HAP-1 (cell line): ENCODE measurements at regions not wholly inside any gene's neighbourhood (a gene's known extent, or its start where the extent isn't known, plus 50 kb on each side); places are given as distances from the start of the nearest gene placed in this dataset.

Source experiments
- DNase-seq, 2 experiments: peaks; one replicate each; pipeline ENCODE4 v3.0.0-alpha.2; 2016 to 2020; ENCODE audit warnings: low spot score in 2 of 2
- H3K27me3 ChIP-seq: fragments of 250-450 bp; sonication (Bioruptor Pico); 2 replicates; pipeline ENCODE4 v1.5.1; 2020; ENCODE audit warnings: low read depth, mild to moderate bottlenecking, moderate library complexity
- H3K36me3 ChIP-seq: fragments of 250-450 bp; sonication (Bioruptor Pico); replicated peaks from 2 replicates; pipeline ENCODE4 v1.5.1; 2020; ENCODE audit warnings: mild to moderate bottlenecking
- H3K4me1 ChIP-seq: fragments of 250-450 bp; sonication (Bioruptor Pico); 2 replicates; pipeline ENCODE4 v1.5.1; 2020; ENCODE audit warnings: mild to moderate bottlenecking
- H3K4me3 ChIP-seq: fragments of 250-450 bp; sonication (Bioruptor Pico); 2 replicates; pipeline ENCODE4 v1.5.1; 2020; ENCODE audit warnings: mild to moderate bottlenecking, moderate library complexity
- H3K9me3 ChIP-seq: fragments of 250-450 bp; sonication (Bioruptor Pico); 2 replicates; pipeline ENCODE4 v1.5.1; 2020; ENCODE audit warnings: mild to moderate bottlenecking, moderate library complexity
- in situ Hi-C: fragments of 300-500 bp; cut with MboI; formaldehyde crosslinking; loops from 3 replicates; pipeline ENCODE4 v1.14.3; 2020; ENCODE audit warnings: low sequenced_read_pairs, inconsistent platforms, mixed read lengths

DNA sequence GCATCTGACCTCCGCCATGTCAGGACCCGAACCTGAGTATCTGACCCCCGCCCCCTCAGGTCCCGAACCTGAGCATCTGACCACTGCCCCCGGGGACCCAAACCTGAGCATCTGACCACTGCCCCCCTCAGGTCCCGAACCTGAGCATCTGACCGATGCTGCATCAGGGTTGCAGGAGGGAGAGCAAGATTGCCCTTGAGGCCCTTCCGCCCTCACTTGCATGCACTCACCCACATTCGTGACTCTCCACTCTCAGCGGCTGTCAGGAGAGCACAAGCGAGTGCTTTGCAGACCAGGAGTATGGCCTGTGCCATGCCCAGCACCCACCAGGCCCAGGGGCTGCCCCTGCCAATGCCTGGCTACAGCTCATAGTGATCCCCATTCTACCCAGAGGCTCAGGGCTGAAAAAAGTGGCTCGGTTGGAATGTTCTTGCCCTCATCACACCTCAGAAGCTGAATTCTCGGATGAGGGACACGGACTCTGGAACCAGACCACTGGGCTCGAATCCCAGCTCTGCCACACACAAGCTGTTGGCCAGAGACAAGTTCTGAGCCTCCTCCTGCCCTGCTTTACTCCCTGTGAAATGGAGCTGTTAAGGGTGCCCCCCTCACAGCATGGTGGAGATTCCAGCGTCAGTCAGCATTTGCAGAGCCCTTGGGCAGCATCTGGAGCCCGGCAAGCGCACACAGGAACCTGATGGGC lies 82.1 kb downstream of the DLL1 start:
- H3K27me3 ChIP-seq = no peaks in the 10 kb centered on the region
- no peaks in the 10 kb centered on the region for H3K36me3 ChIP-seq
- H3K9me3 ChIP-seq = no peaks in the 10 kb centered on the region
- H3K4me3 ChIP-seq = no peak overlapping the region
- no peaks in the 10 kb centered on the region for H3K4me1 ChIP-seq
- in situ Hi-C loops = no loop called here
- DNase-seq = no peak

DNA sequence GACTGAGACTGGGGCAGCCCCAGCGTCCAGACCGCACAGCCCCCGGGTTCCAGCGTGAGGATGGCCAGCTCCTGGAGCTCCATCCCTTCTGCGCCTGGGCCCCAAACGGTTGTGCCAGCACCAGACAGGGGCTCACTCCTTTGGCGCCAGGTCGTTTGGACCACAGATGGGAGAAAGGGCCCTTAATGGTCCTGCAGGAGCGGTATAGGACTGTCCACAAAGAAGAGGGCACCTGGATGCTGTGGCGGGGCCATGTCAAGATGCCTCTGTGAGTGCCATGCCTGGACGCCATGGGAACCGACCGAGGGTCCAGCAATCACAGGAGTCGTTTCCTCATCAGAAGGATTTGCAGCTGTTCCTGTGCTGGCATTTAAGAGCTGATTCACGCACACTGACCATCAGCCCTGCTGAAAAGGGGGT lies 82.7 kb downstream of the DLL1 start:
- Histone ChIP-seq H3K36me3 (no peaks in the 10 kb centered on the region), H3K27me3 (no peaks in the 10 kb centered on the region), H3K4me3 (no peak overlapping the region), H3K4me1 (no peaks in the 10 kb centered on the region), H3K9me3 (no peaks in the 10 kb centered on the region)
- DNase-seq = peak in 1 of 2 experiments; percentile 3
- in situ Hi-C loops = no loop called here

DNA sequence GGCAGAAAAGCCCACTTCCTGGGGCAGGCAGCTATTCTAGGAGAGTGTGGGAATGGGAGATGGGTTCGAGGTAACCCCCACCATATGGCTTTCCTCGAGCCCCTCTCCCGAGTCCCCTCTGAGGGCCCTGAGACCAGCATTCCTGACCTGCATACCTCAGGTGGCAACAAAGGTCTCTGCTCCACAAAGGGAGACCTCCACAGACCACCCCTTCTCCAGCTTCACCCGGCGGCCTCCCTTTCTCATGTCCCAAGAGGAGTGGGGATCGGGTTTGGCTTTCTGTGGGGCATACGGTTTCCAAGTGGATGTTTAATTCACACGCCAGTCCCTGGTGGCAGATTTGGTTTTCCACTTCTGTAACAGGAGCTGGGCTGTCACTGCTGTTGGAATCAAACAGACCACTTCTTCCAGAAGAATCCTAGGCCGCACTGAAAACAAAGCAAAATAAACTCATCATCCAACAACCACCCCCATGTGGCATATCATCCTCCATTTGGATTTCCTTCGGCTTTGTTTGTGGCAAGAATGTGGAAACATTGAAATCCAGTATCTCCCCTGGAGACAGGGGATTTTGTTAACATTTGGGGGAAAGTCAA lies 83.2 kb downstream of the DLL1 start:
- Histone ChIP-seq H3K4me1 (no peaks in the 10 kb centered on the region), H3K9me3 (no peaks in the 10 kb centered on the region), H3K4me3 (no peak overlapping the region), H3K27me3 (no peaks in the 10 kb centered on the region), H3K36me3 (no peaks in the 10 kb centered on the region)
- no peak for DNase-seq
- in situ Hi-C loops = no loop called here

DNA sequence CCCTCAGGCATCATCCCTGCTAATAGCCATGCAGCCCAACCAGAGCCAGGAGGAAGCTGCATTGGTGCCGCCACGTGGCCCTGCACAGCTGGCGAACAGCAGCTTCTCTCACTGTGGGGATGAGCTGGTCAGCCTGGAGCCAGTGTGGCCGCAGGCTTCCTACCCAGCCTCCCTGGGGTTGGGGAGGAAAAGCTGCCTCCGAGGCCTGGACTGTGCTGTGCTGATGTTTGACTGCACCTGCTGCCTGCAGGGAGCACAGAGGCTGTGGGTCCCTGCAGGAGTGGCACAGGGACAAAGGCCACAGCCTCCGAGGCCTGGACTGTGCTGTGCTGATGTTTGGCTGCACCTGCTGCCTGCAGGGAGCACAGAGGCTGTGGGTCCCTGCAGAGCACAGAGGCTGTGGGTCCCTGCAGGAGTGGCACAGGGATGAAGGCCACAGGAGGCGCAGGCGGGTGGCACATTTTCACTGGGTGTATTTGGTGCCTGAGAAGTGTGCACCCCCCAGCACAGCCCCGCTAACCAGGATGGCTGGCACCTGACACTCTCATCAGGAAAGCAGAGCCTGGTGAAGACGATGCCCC lies 83.9 kb downstream of the DLL1 start:
- no peaks in the 10 kb centered on the region for H3K9me3 ChIP-seq
- DNase-seq = peak in 1 of 2 experiments; percentile 2
- no peaks in the 10 kb centered on the region for H3K4me1 ChIP-seq
- no peaks in the 10 kb centered on the region for H3K27me3 ChIP-seq
- in situ Hi-C loops = no loop called here
- H3K4me3 ChIP-seq = no peak overlapping the region
- no peaks in the 10 kb centered on the region for H3K36me3 ChIP-seq

DNA sequence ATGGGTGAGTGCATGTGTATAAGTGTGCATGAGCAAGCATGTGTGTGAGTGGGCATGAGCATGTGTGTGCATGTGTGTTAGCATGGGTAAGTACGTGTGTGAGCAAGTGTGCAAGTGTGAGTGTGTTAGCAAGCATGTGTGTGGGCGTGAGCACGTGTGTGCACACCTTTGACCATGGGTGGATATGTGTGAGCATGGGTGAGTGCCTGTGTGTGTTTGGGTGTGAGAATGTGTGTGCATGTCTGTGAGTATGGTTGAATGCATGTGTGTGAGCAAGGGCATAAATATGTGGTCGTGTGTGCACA lies 84.6 kb downstream of the DLL1 start:
- Histone ChIP-seq H3K4me3 (no peak overlapping the region), H3K27me3 (no peaks in the 10 kb centered on the region), H3K9me3 (no peaks in the 10 kb centered on the region), H3K36me3 (no peaks in the 10 kb centered on the region), H3K4me1 (no peaks in the 10 kb centered on the region)
- in situ Hi-C loops = no loop called here
- DNase-seq = peak in 1 of 2 experiments; percentile 3

DNA sequence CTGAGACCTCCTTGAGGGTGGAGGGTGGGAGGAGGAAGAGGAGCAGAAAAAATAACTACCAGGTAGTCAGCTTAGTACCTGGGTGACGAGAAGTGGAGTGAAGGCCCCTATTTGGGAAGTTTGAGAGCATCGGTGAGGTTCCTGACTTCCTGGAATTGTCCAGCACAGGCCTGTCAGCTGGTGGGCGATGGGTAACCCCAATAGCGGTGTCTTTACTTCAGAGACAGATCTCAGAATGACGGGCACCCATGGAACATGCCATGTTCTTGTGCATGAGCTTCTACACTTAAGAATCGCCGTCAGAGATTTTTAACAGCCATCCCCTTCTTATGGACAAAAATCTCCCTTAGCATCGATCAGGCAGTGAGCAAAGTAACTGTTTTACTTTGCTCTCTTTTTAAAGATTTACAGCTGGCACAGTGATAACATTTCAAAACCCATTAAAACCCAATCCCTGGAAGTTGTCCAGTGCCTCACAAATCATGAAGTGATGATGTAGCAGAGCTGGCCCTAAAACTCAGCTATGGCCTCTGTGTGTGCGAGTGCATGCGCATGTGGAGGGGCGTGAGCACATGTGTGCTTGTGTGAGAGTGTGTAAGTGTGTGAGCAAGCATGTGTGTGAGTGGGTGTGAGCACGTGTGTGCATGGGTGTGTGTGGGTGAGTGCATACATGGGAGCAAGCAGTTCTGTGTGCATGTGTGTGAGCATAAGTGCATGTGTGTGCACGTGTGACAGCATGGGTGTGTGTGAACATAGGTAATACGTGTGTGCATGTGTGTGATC lies 85.2 kb downstream of the DLL1 start:
- in situ Hi-C loops = no loop called here
- no peaks in the 10 kb centered on the region for H3K4me1 ChIP-seq
- DNase-seq = no peak
- H3K9me3 ChIP-seq = no peaks in the 10 kb centered on the region
- no peak overlapping the region for H3K4me3 ChIP-seq
- H3K36me3 ChIP-seq = no peaks in the 10 kb centered on the region
- no peaks in the 10 kb centered on the region for H3K27me3 ChIP-seq

DNA sequence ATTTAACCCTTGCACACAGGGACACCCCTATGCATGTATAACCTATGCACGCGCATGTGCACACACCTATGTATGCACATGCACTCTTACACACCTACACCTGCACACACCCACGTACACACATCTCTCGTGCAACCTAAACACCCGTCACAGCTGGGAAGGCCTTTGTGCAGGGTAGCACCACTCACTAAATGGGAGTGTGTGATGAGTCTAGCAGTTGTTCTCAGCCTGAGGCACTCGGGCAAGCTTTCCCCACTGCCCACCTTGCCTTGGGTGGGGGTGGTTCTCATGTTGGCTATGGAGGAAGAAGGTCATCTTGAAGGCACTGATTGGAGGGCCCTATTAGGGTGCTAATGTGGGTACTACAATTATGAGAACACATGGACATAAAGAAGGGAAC lies 85.8 kb downstream of the DLL1 start:
- no peak for DNase-seq

DNA sequence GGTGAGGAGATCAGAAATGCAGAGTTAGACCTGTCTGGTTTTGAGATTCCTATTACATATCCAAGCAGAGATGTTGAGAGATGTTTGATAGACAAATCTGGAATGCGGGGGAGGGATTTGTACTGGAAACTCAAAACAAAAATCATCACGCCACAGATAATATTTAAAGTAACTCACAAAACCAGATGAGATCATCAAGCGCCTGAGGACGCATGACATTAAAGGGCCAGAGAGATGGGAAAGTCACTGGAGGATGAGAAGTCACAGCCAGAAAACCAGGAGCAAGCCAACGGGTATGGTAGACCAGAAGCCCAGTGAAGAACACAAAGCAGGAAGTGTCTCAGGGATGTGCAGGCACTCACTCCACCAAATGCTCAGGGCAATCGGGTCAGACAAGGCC lies 87.7 kb downstream of the DLL1 start:
- in situ Hi-C loops = no loop called here
- Histone ChIP-seq H3K4me1 (no peaks in the 10 kb centered on the region), H3K4me3 (no peak overlapping the region), H3K36me3 (no peaks in the 10 kb centered on the region), H3K27me3 (no peaks in the 10 kb centered on the region), H3K9me3 (no peaks in the 10 kb centered on the region)
- no peak for DNase-seq

More for the DNA sequence above, 85.8 kb downstream of the DLL1 start:
- Histone ChIP-seq H3K4me1 (no peaks in the 10 kb centered on the region), H3K36me3 (no peaks in the 10 kb centered on the region), H3K27me3 (no peaks in the 10 kb centered on the region), H3K9me3 (no peaks in the 10 kb centered on the region), H3K4me3 (no peak overlapping the region)
- in situ Hi-C loops = no loop called here

DNA sequence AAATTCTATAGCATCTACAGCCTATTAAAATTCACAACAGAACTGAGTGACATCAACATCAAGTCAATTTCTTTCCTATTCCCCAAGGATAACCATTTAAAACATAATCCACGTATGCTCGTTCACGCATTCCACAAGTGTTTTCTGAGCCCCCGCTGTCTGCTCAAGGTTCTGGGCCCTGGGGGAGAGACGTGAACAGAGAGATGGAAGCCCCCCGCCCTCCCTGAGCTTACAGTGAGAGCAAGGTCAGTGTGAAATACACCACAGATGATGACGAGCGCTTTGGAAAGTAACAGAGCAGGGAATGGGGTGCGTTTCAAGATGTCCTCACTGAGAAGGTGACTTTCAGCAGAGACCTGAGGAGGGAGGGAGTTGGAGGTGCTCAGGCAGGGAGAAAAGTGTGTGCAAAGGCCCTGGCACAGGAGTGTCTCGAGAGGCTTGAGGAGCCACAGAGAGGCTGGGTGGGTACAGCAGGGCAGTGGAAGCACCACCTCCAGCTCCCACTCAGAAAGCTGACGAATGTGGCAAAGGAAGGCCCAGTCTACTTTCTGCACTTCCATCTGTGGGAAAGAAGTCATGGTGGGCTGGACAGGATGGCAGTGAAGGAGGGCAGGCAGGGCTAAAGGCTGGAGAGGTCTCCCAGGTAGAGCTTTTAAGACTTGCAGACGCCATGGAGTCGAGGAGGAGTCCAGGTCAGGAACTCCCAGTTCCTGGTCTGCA lies 88.3 kb downstream of the DLL1 start:
- Histone ChIP-seq H3K9me3 (no peaks in the 10 kb centered on the region), H3K36me3 (no peaks in the 10 kb centered on the region)
- peak in 1 of 2 experiments; percentile 5 for DNase-seq

DNA sequence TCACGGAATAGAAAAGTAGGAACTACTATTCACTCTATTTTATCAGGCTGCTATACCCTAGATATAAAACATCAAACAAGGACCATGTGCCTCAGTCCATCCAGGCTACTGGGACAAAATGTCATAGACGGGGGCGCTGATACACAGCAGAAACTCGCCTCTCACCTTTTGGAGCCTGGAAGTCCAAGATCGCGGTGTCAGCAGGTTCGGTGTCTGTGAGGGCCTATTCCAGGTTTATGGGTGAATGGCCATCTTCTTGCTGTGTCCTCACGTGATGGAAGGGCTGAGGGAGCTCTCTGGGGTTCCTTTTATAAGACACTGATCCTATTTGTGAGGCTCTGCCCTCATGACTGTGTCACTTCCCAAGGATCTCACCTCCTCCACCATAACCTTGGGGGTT lies 89.5 kb downstream of the DLL1 start:
- no peak for DNase-seq
- in situ Hi-C loops = no loop called here
- no peaks in the 10 kb centered on the region for H3K9me3 ChIP-seq
- H3K4me1 ChIP-seq = no peaks in the 10 kb centered on the region
- H3K27me3 ChIP-seq = no peaks in the 10 kb centered on the region
- H3K4me3 ChIP-seq = no peak overlapping the region
- no peaks in the 10 kb centered on the region for H3K36me3 ChIP-seq

More for the DNA sequence above, 88.3 kb downstream of the DLL1 start:
- Histone ChIP-seq H3K4me3 (no peak overlapping the region), H3K4me1 (no peaks in the 10 kb centered on the region), H3K27me3 (no peaks in the 10 kb centered on the region)
- in situ Hi-C loops = no loop called here

DNA sequence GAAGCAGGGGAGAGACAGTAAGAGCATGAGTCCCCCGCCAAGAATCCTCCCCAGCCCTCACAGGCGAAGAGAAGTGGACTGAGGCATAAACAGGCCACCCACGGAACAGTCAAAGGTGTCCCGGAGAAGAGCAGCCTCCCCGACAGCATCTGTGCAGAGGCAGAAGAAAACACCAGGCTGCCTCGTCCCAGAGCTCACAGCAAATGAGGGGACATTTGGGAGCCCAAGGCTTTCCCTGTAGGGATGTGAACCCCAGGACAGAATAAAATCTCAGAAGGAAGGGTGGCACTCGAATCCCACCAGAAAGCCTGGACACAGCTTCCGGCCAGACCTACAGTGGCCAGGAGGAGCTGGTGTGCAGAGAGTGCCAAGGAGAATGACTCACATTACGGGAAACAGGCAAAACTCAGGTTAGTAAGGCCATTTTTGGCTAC lies 90.4 kb downstream of the DLL1 start:
- Histone ChIP-seq H3K4me3 (no peak overlapping the region), H3K36me3 (no peaks in the 10 kb centered on the region), H3K27me3 (no peaks in the 10 kb centered on the region), H3K4me1 (no peaks in the 10 kb centered on the region), H3K9me3 (peaks cover 5% of the 10 kb centered on the region)
- in situ Hi-C loops = no loop called here
- no peak for DNase-seq

DNA sequence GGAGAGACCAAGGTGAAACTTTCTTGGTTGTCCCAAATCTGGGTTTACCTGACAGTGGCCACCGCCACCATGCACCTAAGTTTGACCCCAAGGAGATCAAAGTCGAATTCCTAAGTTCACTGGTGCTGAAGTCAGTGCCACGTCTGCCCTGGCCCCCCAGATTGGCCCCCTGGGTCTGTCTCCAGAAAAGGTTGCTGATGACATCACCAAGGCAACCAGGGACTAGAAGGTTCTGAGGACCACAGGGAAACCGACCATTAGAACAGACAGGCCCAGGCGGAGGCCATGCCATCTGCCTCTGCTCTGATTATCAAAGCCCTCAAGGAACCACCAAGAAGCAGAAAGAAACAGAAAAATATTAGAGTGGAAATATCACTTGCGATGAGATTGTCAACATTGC lies 91.2 kb downstream of the DLL1 start:
- in situ Hi-C loops = no loop called here
- H3K36me3 ChIP-seq = no peaks in the 10 kb centered on the region
- H3K9me3 ChIP-seq = peaks cover 5% of the 10 kb centered on the region
- H3K27me3 ChIP-seq = no peaks in the 10 kb centered on the region
- no peak for DNase-seq
- H3K4me3 ChIP-seq = no peak overlapping the region
- H3K4me1 ChIP-seq = no peaks in the 10 kb centered on the region

DNA sequence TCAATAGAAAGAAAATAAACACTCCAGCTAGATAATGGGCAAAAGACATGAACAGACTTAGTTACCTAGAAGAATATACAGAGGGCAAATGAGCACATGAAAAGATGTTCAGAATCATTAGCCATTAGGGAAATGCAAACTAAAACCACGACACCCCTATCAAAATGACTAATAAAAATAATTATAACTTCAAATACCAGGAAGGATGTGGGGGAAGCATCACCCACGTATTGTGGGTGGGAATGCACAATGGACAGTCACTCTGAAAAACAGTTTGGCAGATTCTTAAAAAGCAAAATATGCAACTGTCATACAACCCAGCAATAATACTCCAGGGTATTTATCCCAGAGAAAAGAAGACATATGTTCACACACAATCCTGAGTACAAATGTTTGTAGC lies 92.6 kb downstream of the DLL1 start:
- Histone ChIP-seq H3K36me3 (no peaks in the 10 kb centered on the region), H3K4me3 (no peak overlapping the region), H3K27me3 (no peaks in the 10 kb centered on the region), H3K9me3 (peaks cover 5% of the 10 kb centered on the region), H3K4me1 (no peaks in the 10 kb centered on the region)
- no peak for DNase-seq
- in situ Hi-C loops = no loop called here
